Calu3 (cell line): ENCODE measurements at regions not wholly inside any gene's neighbourhood (a gene's known extent, or its start where the extent isn't known, plus 50 kb on each side); places are given as distances from the start of the nearest gene placed in this dataset.

ENCODE experiments used
- BruUV-seq: library from RNA; stranded (reverse); fragments of 400-500 nt; replicated peaks from 2 replicates; lab custom pipeline; 2021; lab: Mats Ljungman, UMichigan
- CTCF ChIA-PET: fragments of 300-600 bp; sonication (Branson Sonifier 250); formaldehyde crosslinking; loops from one replicate; lab custom pipeline; 2022; ENCODE audit warnings: antibody characterized with exemption; lab: Charles Lee
- DNase-seq: peaks from one replicate; pipeline ENCODE4 v3.0.0; 2022
- H3K27ac Mint-ChIP-seq: one replicate; pipeline ENCODE4 v1.8.0; 2022; ENCODE audit warnings: mixed read lengths; ENCODE audit not compliant: unreplicated experiment
- H3K27me3 Mint-ChIP-seq: one replicate; pipeline ENCODE4 v1.8.0; 2022; ENCODE audit warnings: mixed read lengths; ENCODE audit not compliant: unreplicated experiment
- H3K36me3 Mint-ChIP-seq: one replicate; pipeline ENCODE4 v1.8.0; 2022; ENCODE audit warnings: mild to moderate bottlenecking, moderate library complexity, mixed read lengths; ENCODE audit not compliant: insufficient read depth, unreplicated experiment
- H3K4me1 Mint-ChIP-seq: one replicate; pipeline ENCODE4 v1.8.0; 2022; ENCODE audit warnings: mild to moderate bottlenecking, low read depth, mixed read lengths; ENCODE audit not compliant: unreplicated experiment
- H3K4me3 Mint-ChIP-seq: one replicate; pipeline ENCODE4 v1.8.0; 2022; ENCODE audit warnings: mild to moderate bottlenecking, low read depth, moderate library complexity, mixed read lengths; ENCODE audit not compliant: unreplicated experiment
- H3K9me3 Mint-ChIP-seq: one replicate; pipeline ENCODE4 v1.8.0; 2022; ENCODE audit warnings: low read depth, mixed read lengths; ENCODE audit not compliant: unreplicated experiment
- CTCF ChIP-seq: fragments of 200-600 bp; IDR thresholded peaks from one replicate; pipeline ENCODE4 v1.8.0; 2022; ENCODE audit warnings: antibody characterized with exemption; ENCODE audit not compliant: unreplicated experiment
- intact Hi-C: fragments of 100-400 bp; cut with micrococcal nuclease; formaldehyde crosslinking; loops from one replicate; pipeline ENCODE4 v1.10.0; 2022; ENCODE audit not compliant: unreplicated experiment

GRCh38 chr22:47781427-47782111 is 1019.1 kb downstream of the TBC1D22A start:
- no peaks in the 10 kb centered on the region for H3K4me1 Mint-ChIP-seq
- CTCF ChIA-PET: no interaction called here

GRCh38 chr22:47781024-47781423 is 1018.6 kb downstream of the TBC1D22A start:
- Mint-ChIP-seq H3K27ac (no peak overlapping the region), H3K4me3 (no peak overlapping the region), H3K27me3 (no peaks in the 10 kb centered on the region), H3K4me1 (no peaks in the 10 kb centered on the region), H3K36me3 (no peaks in the 10 kb centered on the region), H3K9me3 (peaks cover 6% of the 10 kb centered on the region)
- CTCF ChIA-PET: no interaction called here
- intact Hi-C loops: no loop called here
- no peak for DNase-seq
- no TSS peak for BruUV-seq
- TF ChIP-seq CTCF: no peak

More at GRCh38 chr22:47781427-47782111, 1019.1 kb downstream of the TBC1D22A start:
- Mint-ChIP-seq H3K9me3 (peaks cover 5% of the 10 kb centered on the region), H3K36me3 (no peaks in the 10 kb centered on the region), H3K27ac (no peak overlapping the region), H3K4me3 (no peak overlapping the region), H3K27me3 (no peaks in the 10 kb centered on the region)
- no TSS peak for BruUV-seq
- DNase-seq: no peak
- TF ChIP-seq CTCF: no peak
- intact Hi-C loops: no loop called here

GRCh38 chr22:47780281-47780875 is 1017.9 kb downstream of the TBC1D22A start:
- TF ChIP-seq CTCF: no peak
- Mint-ChIP-seq H3K27me3 (no peaks in the 10 kb centered on the region), H3K9me3 (peaks cover 6% of the 10 kb centered on the region), H3K36me3 (no peaks in the 10 kb centered on the region), H3K27ac (no peak overlapping the region), H3K4me1 (no peaks in the 10 kb centered on the region), H3K4me3 (no peak overlapping the region)
- BruUV-seq: no TSS peak
- DNase-seq: no peak
- CTCF ChIA-PET: no interaction called here
- intact Hi-C loops: no loop called here

GRCh38 chr22:47779474-47779873 is 1017.0 kb downstream of the TBC1D22A start:
- DNase-seq: no peak
- TF ChIP-seq CTCF: no peak
- H3K27ac Mint-ChIP-seq: no peak overlapping the region
- H3K4me1 Mint-ChIP-seq: no peaks in the 10 kb centered on the region
- H3K9me3 Mint-ChIP-seq: peaks cover 13% of the 10 kb centered on the region
- CTCF ChIA-PET: no interaction called here
- no peaks in the 10 kb centered on the region for H3K36me3 Mint-ChIP-seq
- no peaks in the 10 kb centered on the region for H3K27me3 Mint-ChIP-seq
- no peak overlapping the region for H3K4me3 Mint-ChIP-seq
- no TSS peak for BruUV-seq
- intact Hi-C loops: no loop called here
